Left lung (tissue), 4 donors: ENCODE measurements at regions not wholly inside any gene's neighbourhood (a gene's known extent, or its start where the extent isn't known, plus 50 kb on each side); places are given as distances from the start of the nearest gene placed in this dataset.

Source experiments
- ATAC-seq: fragments of 200-7000 bp; cut with Tn5 transposase; one replicate; pipeline ENCODE4 v1.9.1; 2020; ENCODE audit warnings: moderate library complexity
- DNase-seq, 4 donors: peaks; one replicate each; pipeline ENCODE4 v3.0.0-alpha.2; 2013 to 2020
- H3K27ac ChIP-seq, 2 donors: fragments of 200-600 bp; sonication (generic) in 1 of 2; one replicate each; pipeline versions ENCODE4 v1.5.0 to v1.8.0; 2020 to 2021
- H3K27me3 ChIP-seq, 2 donors: fragments of 200-600 bp; sonication (generic) in 1 of 2; one replicate each; pipeline versions ENCODE4 v1.5.0 to v1.8.0; 2020 to 2021
- H3K36me3 ChIP-seq, 2 donors: fragments of 200-600 bp; sonication (generic) in 1 of 2; one replicate each; pipeline versions ENCODE4 v1.5.0 to v1.8.0; 2020 to 2021
- H3K4me1 ChIP-seq, 2 donors: fragments of 200-600 bp; one replicate each; pipeline ENCODE4 v1.8.0; 2021
- H3K4me3 ChIP-seq, 2 donors: fragments of 200-600 bp; sonication (generic) in 1 of 2; one replicate each; pipeline versions ENCODE4 v1.5.0 to v1.8.0; 2020 to 2021; ENCODE audit warnings: mild to moderate bottlenecking in 1 of 2
- H3K9me3 ChIP-seq, 2 donors: fragments of 200-600 bp; sonication (generic) in 1 of 2; one replicate each; pipeline versions ENCODE4 v1.5.0 to v1.8.0; 2020 to 2021
- CTCF ChIP-seq, 2 donors: fragments of 200-600 bp; sonication (generic) in 1 of 2; IDR thresholded peaks; one replicate each; pipeline versions ENCODE4 v1.5.0 to v1.8.0; 2021; ENCODE audit warnings: antibody characterized with exemption in 2 of 2
- intact Hi-C, 2 donors: fragments of 100-400 bp; cut with DNase I; formaldehyde crosslinking; loops; one replicate each; pipeline versions ENCODE4 v1.11.2 to v1.14.2; 2022
- donor health status: DM: no; HTN: yes; CAD: no.
- donor health status: DM: no; HTN: no; CAD: no.

GRCh38 chr4:96874657-96875056 lies 1034.8 kb downstream of the PDHA2 start:
- ATAC-seq (no peak), DNase-seq (no peak)
- H3K9me3 ChIP-seq, result peaks cover 0 to 28% of the 10 kb centered on the region in 2 donors
- no peak for TF ChIP-seq CTCF (IDR thresholded peaks at IDR 0.05)
- no peaks in the 10 kb centered on the region for H3K27me3 ChIP-seq
- H3K4me1 ChIP-seq, result no peaks in the 10 kb centered on the region
- no peaks in the 10 kb centered on the region for H3K36me3 ChIP-seq
- intact Hi-C loops, result no loop called here
- H3K27ac ChIP-seq, result no peak overlapping the region
- H3K4me3 ChIP-seq, result no peak overlapping the region

GRCh38 chr4:96879527-96879926 lies 1039.6 kb downstream of the PDHA2 start:
- intact Hi-C loops, result no loop called here
- DNase-seq, result no peak
- Histone ChIP-seq H3K36me3 (no peaks in the 10 kb centered on the region), H3K27me3 (no peaks in the 10 kb centered on the region), H3K4me1 (no peaks in the 10 kb centered on the region), H3K27ac (no peak overlapping the region), H3K9me3 (peaks cover 0 to 22% of the 10 kb centered on the region in 2 donors), H3K4me3 (no peak overlapping the region)
- TF ChIP-seq CTCF (IDR thresholded peaks at IDR 0.05), result no peak
- ATAC-seq, result no peak

- TF ChIP-seq CTCF (IDR thresholded peaks at IDR 0.05), result no peak
- no peaks in the 10 kb centered on the region for H3K27me3 ChIP-seq
- intact Hi-C loops, result no loop called here
- no peak for ATAC-seq
- DNase-seq, result no peak
- no peak overlapping the region for H3K4me3 ChIP-seq
- H3K36me3 ChIP-seq, result no peaks in the 10 kb centered on the region
- peaks cover 0 to 3% of the 10 kb centered on the region in 2 donors for H3K9me3 ChIP-seq
- no peaks in the 10 kb centered on the region for H3K4me1 ChIP-seq
- no peak overlapping the region for H3K27ac ChIP-seq
These were observed 1048.0 kb downstream of the PDHA2 start for GRCh38 chr4:96887857-96888256.

GRCh38 chr4:96894621-96895020 lies 1054.7 kb downstream of the PDHA2 start:
- Histone ChIP-seq H3K27ac (no peak overlapping the region), H3K4me3 (no peak overlapping the region), H3K9me3 (peaks cover 0 to 3% of the 10 kb centered on the region in 2 donors), H3K27me3 (no peaks in the 10 kb centered on the region), H3K36me3 (no peaks in the 10 kb centered on the region), H3K4me1 (no peaks in the 10 kb centered on the region)
- intact Hi-C loops, result no loop called here
- TF ChIP-seq CTCF (IDR thresholded peaks at IDR 0.05), result no peak
- ATAC-seq, result no peak
- no peak for DNase-seq

- DNase-seq (no peak), ATAC-seq (no peak)
- Histone ChIP-seq H3K4me1 (no peaks in the 10 kb centered on the region), H3K27ac (no peak overlapping the region), H3K4me3 (no peak overlapping the region), H3K9me3 (peaks cover 0 to 3% of the 10 kb centered on the region in 2 donors), H3K36me3 (no peaks in the 10 kb centered on the region), H3K27me3 (no peaks in the 10 kb centered on the region)
- no peak for TF ChIP-seq CTCF (IDR thresholded peaks at IDR 0.05)
- intact Hi-C loops, result no loop called here
These were observed 1055.9 kb downstream of the PDHA2 start for GRCh38 chr4:96895826-96896225.
